GM23338 (cell line): ENCODE measurements at regions not wholly inside any gene's neighbourhood (a gene's known extent, or its start where the extent isn't known, plus 50 kb on each side); places are given as distances from the start of the nearest gene placed in this dataset.

Experiments
- ATAC-seq: fragments of 200-7000 bp; cut with Tn5 transposase; 3 replicates; pipeline ENCODE4 v1.9.1; 2020
- DNase-seq: peaks from one replicate; pipeline ENCODE4 v3.0.0-alpha.2; 2015; ENCODE audit warnings: low spot score
- H2AFZ ChIP-seq: fragments of 200-600 bp; sonication (generic); 2 replicates; pipeline ENCODE4 v1.8.0; 2016; ENCODE audit warnings: antibody characterized with exemption, mild to moderate bottlenecking, moderate library complexity
- H3F3A ChIP-seq: fragments of 200-600 bp; sonication (generic); replicated peaks from 2 replicates; pipeline ENCODE4 v1.8.0; 2017; ENCODE audit warnings: antibody characterized with exemption, mixed run types, low read depth
- H3K27ac ChIP-seq: fragments of 200-600 bp; sonication (generic); 2 replicates; pipeline ENCODE4 v1.6.1; 2016; ENCODE audit warnings: low read depth
- H3K27me3 ChIP-seq: fragments of 200-600 bp; sonication (generic); 2 replicates; pipeline ENCODE4 v1.8.0; 2016; ENCODE audit warnings: mild to moderate bottlenecking, mixed run types, moderate library complexity; ENCODE audit not compliant: insufficient read depth
- H3K36me3 ChIP-seq: fragments of 200-600 bp; sonication (generic); 2 replicates; pipeline ENCODE4 v1.8.0; 2016; ENCODE audit warnings: mild to moderate bottlenecking; ENCODE audit not compliant: insufficient read depth
- H3K4me1 ChIP-seq: fragments of 200-600 bp; sonication (generic); 2 replicates; pipeline ENCODE4 v1.8.0; 2016; ENCODE audit warnings: mild to moderate bottlenecking, moderate library complexity; ENCODE audit not compliant: insufficient read depth
- H3K4me2 ChIP-seq: fragments of 200-600 bp; sonication (generic); 2 replicates; pipeline ENCODE4 v1.7.1; 2017; ENCODE audit warnings: mixed run types
- H3K4me3 ChIP-seq: fragments of 200-600 bp; sonication (generic); 2 replicates; pipeline ENCODE4 v1.6.1; 2016; ENCODE audit warnings: mixed run types
- H3K79me2 ChIP-seq: fragments of 200-600 bp; sonication (generic); replicated peaks from 2 replicates; pipeline ENCODE4 v1.8.0; 2017; ENCODE audit warnings: mild to moderate bottlenecking; ENCODE audit not compliant: insufficient read depth
- H3K9me2 ChIP-seq: fragments of 200-600 bp; sonication (generic); 2 replicates; pipeline ENCODE4 v1.8.0; 2017; ENCODE audit not compliant: insufficient read depth
- H4K20me1 ChIP-seq: fragments of 200-600 bp; sonication (generic); replicated peaks from 2 replicates; pipeline ENCODE4 v1.8.0; 2017; ENCODE audit warnings: mild to moderate bottlenecking; ENCODE audit not compliant: insufficient read depth
- H3K27ac Mint-ChIP-seq: 2 replicates; pipeline ENCODE4 v1.8.0; 2020; ENCODE audit warnings: inconsistent platforms, mild to moderate bottlenecking, moderate library complexity, mixed read lengths
- H3K27me3 Mint-ChIP-seq: 3 replicates; pipeline ENCODE4 v1.8.0; 2022; ENCODE audit warnings: low read depth, mild to moderate bottlenecking, moderate library complexity, mixed read lengths, inconsistent platforms; ENCODE audit not compliant: insufficient read depth, poor library complexity
- H3K36me3 Mint-ChIP-seq: 3 replicates; pipeline ENCODE4 v1.8.0; 2021; ENCODE audit warnings: low read depth, mild to moderate bottlenecking, inconsistent platforms, moderate library complexity, mixed read lengths
- H3K4me1 Mint-ChIP-seq: 3 replicates; pipeline ENCODE4 v1.8.0; 2020; ENCODE audit warnings: mild to moderate bottlenecking, inconsistent platforms, mixed read lengths
- H3K4me3 Mint-ChIP-seq: 3 replicates; pipeline ENCODE4 v1.8.0; 2021; ENCODE audit warnings: moderate library complexity, mild to moderate bottlenecking, inconsistent platforms, mixed read lengths
- H3K9me3 Mint-ChIP-seq: 3 replicates; pipeline ENCODE4 v1.8.0; 2020; ENCODE audit warnings: moderate library complexity, mild to moderate bottlenecking, inconsistent platforms, mixed read lengths
- CREB1 ChIP-seq: fragments of 250-450 bp; sonication (Bioruptor Pico); IDR thresholded peaks from 2 replicates; pipeline ENCODE4 v1.5.0; 2020; ENCODE audit warnings: low read depth, mild to moderate bottlenecking, moderate library complexity
- CTCF ChIP-seq, 2 experiments: fragments of 200-600 bp in 1 of 2; sonication (generic) in 1 of 2; conservative IDR thresholded peaks; 2 replicates each; pipeline versions ENCODE4 v1.5.1 to v1.6.1; 2016 to 2017; ENCODE audit warnings: antibody characterized with exemption in 2 of 2, low read depth in 2 of 2, mild to moderate bottlenecking in 2 of 2, moderate library complexity in 1 of 2
- ETS1 ChIP-seq: IDR thresholded peaks from 2 replicates; pipeline ENCODE4 v1.6.1; 2016; ENCODE audit warnings: antibody characterized with exemption
- EZH2 ChIP-seq: fragments of 200-600 bp; sonication (generic); IDR thresholded peaks from one replicate; pipeline ENCODE4 v1.8.0; 2017; ENCODE audit warnings: antibody characterized with exemption, mild to moderate bottlenecking, low read depth; ENCODE audit not compliant: unreplicated experiment
- JUNB ChIP-seq: IDR thresholded peaks from one replicate; pipeline ENCODE4 v1.6.1; 2016; ENCODE audit warnings: antibody characterized with exemption; ENCODE audit not compliant: unreplicated experiment
- POLR2AphosphoS5 ChIP-seq: IDR thresholded peaks from 2 replicates; pipeline ENCODE4 v1.6.1; 2016; ENCODE audit warnings: antibody characterized with exemption, low read depth
- STAT1 ChIP-seq: IDR thresholded peaks from one replicate; pipeline ENCODE4 v1.6.1; 2016; ENCODE audit warnings: antibody characterized with exemption; ENCODE audit not compliant: unreplicated experiment
- ZNF331 ChIP-seq: fragments of 250-450 bp; sonication (Bioruptor Pico); IDR thresholded peaks from 2 replicates; pipeline ENCODE4 v1.5.0; 2020; ENCODE audit warnings: low read depth, mild to moderate bottlenecking, moderate library complexity
- ZNF462 ChIP-seq: fragments of 250-450 bp; sonication (Bioruptor Pico); IDR thresholded peaks from 2 replicates; pipeline ENCODE4 v1.5.0; 2020; ENCODE audit warnings: mild to moderate bottlenecking, moderate library complexity

GRCh38 chr7:33764752-33765451, 140.4 kb upstream of the BMPER start:
- H3K27me3 ChIP-seq: no peaks in the 10 kb centered on the region
- TF ChIP-seq STAT1 (no peak), POLR2AphosphoS5 (no peak), EZH2 (no peak), ETS1 (no peak), JUNB (no peak), CREB1 (CRISPR knock-in tag) (no peak), CTCF (conservative IDR thresholded peaks at IDR 0.05; ENCODE audit: low read depth in 2 of 2) (no peak), ZNF331 (no peak)
- ATAC-seq: no peak

GRCh38 chr7:33766405-33766804, 138.9 kb upstream of the BMPER start:
- H3K4me3 ChIP-seq: no peak overlapping the region
- no peaks in the 10 kb centered on the region for H3F3A ChIP-seq
- no peaks in the 10 kb centered on the region for H4K20me1 ChIP-seq
- H3K27me3 Mint-ChIP-seq: no peaks in the 10 kb centered on the region
- no peak overlapping the region for H2AFZ ChIP-seq
- no peaks in the 10 kb centered on the region for H3K36me3 ChIP-seq
- no peaks in the 10 kb centered on the region for H3K9me2 ChIP-seq
- no peak for DNase-seq
- H3K4me1 Mint-ChIP-seq: peaks cover 14% of the 10 kb centered on the region
- H3K27me3 ChIP-seq: no peaks in the 10 kb centered on the region
- H3K27ac Mint-ChIP-seq: no peak overlapping the region
- H3K4me2 ChIP-seq: no peak overlapping the region
- no peaks in the 10 kb centered on the region for H3K79me2 ChIP-seq
- no peak overlapping the region for H3K4me3 Mint-ChIP-seq
- no peaks in the 10 kb centered on the region for H3K9me3 Mint-ChIP-seq
- no peak overlapping the region for H3K27ac ChIP-seq
- H3K4me1 ChIP-seq: peaks cover 6% of the 10 kb centered on the region; the same call in 1 of the 2 replicates
- no peak for ATAC-seq
- no peaks in the 10 kb centered on the region for H3K36me3 Mint-ChIP-seq
- TF ChIP-seq ZNF331: no peak
- no peak for TF ChIP-seq ZNF462
- TF ChIP-seq EZH2: no peak
- no peak for TF ChIP-seq JUNB
- TF ChIP-seq POLR2AphosphoS5: no peak
- no peak for TF ChIP-seq CTCF (conservative IDR thresholded peaks at IDR 0.05; ENCODE audit: low read depth in 2 of 2)

More at GRCh38 chr7:33764752-33765451, 140.4 kb upstream of the BMPER start:
- H3K4me2 ChIP-seq: no peak overlapping the region
- no peak for DNase-seq
- H4K20me1 ChIP-seq: no peaks in the 10 kb centered on the region
- Mint-ChIP-seq H3K27me3 (no peaks in the 10 kb centered on the region), H3K4me3 (no peak overlapping the region), H3K4me1 (peaks cover 14% of the 10 kb centered on the region), H3K36me3 (no peaks in the 10 kb centered on the region), H3K9me3 (no peaks in the 10 kb centered on the region), H3K27ac (no peak overlapping the region)
- H3K4me1 ChIP-seq: peaks cover 6% of the 10 kb centered on the region; the same call in 1 of the 2 replicates
- no peaks in the 10 kb centered on the region for H3K36me3 ChIP-seq
- H2AFZ ChIP-seq: no peak overlapping the region
- no peak overlapping the region for H3K27ac ChIP-seq
- no peaks in the 10 kb centered on the region for H3F3A ChIP-seq
- H3K4me3 ChIP-seq: no peak overlapping the region
- no peaks in the 10 kb centered on the region for H3K9me2 ChIP-seq
- no peaks in the 10 kb centered on the region for H3K79me2 ChIP-seq
